OCI-LY1 (cell line): ENCODE measurements at regions not wholly inside any gene's neighbourhood (a gene's known extent, or its start where the extent isn't known, plus 50 kb on each side); places are given as distances from the start of the nearest gene placed in this dataset.
"Not testable (repeated sequence)": the region's sequence is repeated elsewhere in the genome, so short reads cannot be mapped to it uniquely, and the experiment has no call there.

Source experiments
- H2AFZ ChIP-seq: fragments of 200-600 bp; sonication (generic), shearing (Covaris generic); 2 replicates; pipeline ENCODE4 v1.6.0; 2014; ENCODE audit warnings: antibody characterized with exemption, mild to moderate bottlenecking, low read length
- H3F3A ChIP-seq: fragments of 200-600 bp; sonication (generic), shearing (Covaris generic); 2 replicates; pipeline ENCODE4 v1.6.0; 2014; ENCODE audit warnings: mild to moderate bottlenecking, antibody characterized with exemption, low read length, moderate library complexity; ENCODE audit not compliant: insufficient read depth
- H3K27ac ChIP-seq: fragments of 200-600 bp; sonication (generic); 2 replicates; pipeline ENCODE4 v1.5.1; 2014; ENCODE audit warnings: low read length, mixed run types, mild to moderate bottlenecking, low read depth; ENCODE audit not compliant: poor library complexity, severe bottlenecking
- H3K27me3 ChIP-seq: fragments of 200-600 bp; sonication (generic); 2 replicates; pipeline ENCODE4 v1.6.0; 2014; ENCODE audit warnings: antibody characterized with exemption, mild to moderate bottlenecking, low read length, moderate library complexity; ENCODE audit not compliant: insufficient read depth
- H3K36me3 ChIP-seq: fragments of 200-600 bp; sonication (generic); 2 replicates; pipeline ENCODE4 v1.6.1; 2014; ENCODE audit warnings: mild to moderate bottlenecking, antibody characterized with exemption, low read length, moderate library complexity, mixed read lengths; ENCODE audit not compliant: insufficient read depth
- H3K4me1 ChIP-seq: fragments of 200-600 bp; sonication (generic); 2 replicates; pipeline ENCODE4 v1.5.1; 2014; ENCODE audit warnings: mild to moderate bottlenecking, low read length, moderate library complexity; ENCODE audit not compliant: insufficient read depth, severe bottlenecking
- H3K4me2 ChIP-seq: fragments of 200-600 bp; sonication (generic), shearing (Covaris generic); 2 replicates; pipeline ENCODE4 v1.6.1; 2014; ENCODE audit warnings: low read length
- H3K4me3 ChIP-seq: fragments of 200-600 bp; sonication (generic); 2 replicates; pipeline ENCODE4 v1.5.1; 2014; ENCODE audit warnings: low read length, low read depth, mild to moderate bottlenecking, mixed read lengths; ENCODE audit not compliant: poor library complexity, severe bottlenecking
- H3K79me2 ChIP-seq: fragments of 200-600 bp; shearing (Covaris generic); 2 replicates; pipeline ENCODE4 v1.6.1; 2016; ENCODE audit warnings: mixed run types, low read length, mixed read lengths; ENCODE audit not compliant: insufficient read depth
- H3K9ac ChIP-seq: fragments of 200-600 bp; sonication (generic), shearing (Covaris generic); 2 replicates; pipeline ENCODE4 v1.6.1; 2014; ENCODE audit warnings: mild to moderate bottlenecking, low read length, mixed read lengths
- H3K9me2 ChIP-seq: fragments of 200-600 bp; sonication (generic), shearing (Covaris generic); 2 replicates; pipeline ENCODE4 v1.6.1; 2014; ENCODE audit warnings: low read depth, mild to moderate bottlenecking, low read length, mixed read lengths
- H3K9me3 ChIP-seq: fragments of 200-600 bp; shearing (Covaris generic); 2 replicates; pipeline ENCODE4 v1.6.1; 2014; ENCODE audit warnings: low read length, mixed read lengths
- H4K20me1 ChIP-seq: fragments of 200-600 bp; sonication (generic), shearing (Covaris generic); 2 replicates; pipeline ENCODE4 v1.6.0; 2016; ENCODE audit warnings: mild to moderate bottlenecking, low read length; ENCODE audit not compliant: insufficient read depth
- CTCF ChIP-seq: fragments of 200-600 bp; sonication (generic), shearing (Covaris generic); IDR thresholded peaks from 2 replicates; pipeline ENCODE4 v1.5.1; 2017; ENCODE audit warnings: mild to moderate bottlenecking, antibody characterized with exemption, low read length, moderate library complexity, mixed read lengths
- EZH2 ChIP-seq: fragments of 200-600 bp; sonication (generic), shearing (Covaris generic); IDR thresholded peaks from 2 replicates; pipeline ENCODE4 v1.8.0; 2017; ENCODE audit warnings: borderline replicate concordance, mixed run types, mild to moderate bottlenecking, antibody characterized with exemption, low read length, moderate library complexity, mixed read lengths

DNA sequence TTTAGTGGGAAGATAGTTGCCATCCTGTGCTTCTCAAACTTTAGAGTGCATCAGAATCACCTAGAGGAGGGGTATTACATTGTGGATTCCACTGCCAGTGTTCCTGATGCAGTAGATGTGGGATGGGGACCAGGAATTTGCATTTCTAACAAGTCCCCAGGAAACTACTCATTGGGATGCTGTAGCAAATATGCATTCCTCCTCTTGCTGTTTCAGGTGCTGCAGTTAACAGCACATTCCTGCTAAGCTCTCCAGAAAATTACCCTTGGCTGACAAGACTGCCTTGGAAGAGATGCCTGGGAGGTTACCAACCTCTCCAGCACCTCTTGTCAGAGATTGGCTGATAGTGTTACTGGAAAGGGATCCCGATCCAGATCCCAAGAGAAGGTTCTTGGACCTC is 270.5 kb downstream of the OSTF1 start:
- no peaks in the 10 kb centered on the region for H3K4me1 ChIP-seq

DNA sequence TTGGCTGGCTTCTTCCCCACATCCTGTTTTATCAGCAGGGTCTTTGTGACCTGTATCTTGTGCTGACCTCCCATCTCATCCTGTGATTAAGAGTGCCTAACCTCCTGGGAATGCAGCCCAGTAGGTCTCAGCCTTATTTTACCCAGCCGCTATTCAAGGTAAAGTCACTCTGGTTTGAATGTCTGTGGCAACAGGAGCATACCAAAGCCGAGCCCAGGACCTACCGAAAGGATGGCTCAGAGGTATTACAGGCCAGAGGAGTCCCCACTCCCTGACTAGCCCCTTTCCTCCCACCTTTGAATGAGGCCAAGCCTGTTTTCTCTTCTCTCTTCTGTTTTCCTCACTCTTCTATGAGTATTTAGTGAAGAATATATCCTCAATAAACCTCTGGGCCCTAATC is 271.3 kb downstream of the OSTF1 start:
- H2AFZ ChIP-seq, result no peak overlapping the region
- no peaks in the 10 kb centered on the region for H3K27me3 ChIP-seq
- H3K36me3 ChIP-seq, result no peaks in the 10 kb centered on the region
- no peaks in the 10 kb centered on the region for H3K9me2 ChIP-seq
- H3K4me2 ChIP-seq, result no peak overlapping the region
- H4K20me1 ChIP-seq, result no peaks in the 10 kb centered on the region
- no peaks in the 10 kb centered on the region for H3F3A ChIP-seq
- H3K27ac ChIP-seq, result no peak overlapping the region
- no peaks in the 10 kb centered on the region for H3K79me2 ChIP-seq
- no peak overlapping the region for H3K9ac ChIP-seq
- no peaks in the 10 kb centered on the region for H3K4me1 ChIP-seq
- H3K9me3 ChIP-seq, result no peaks in the 10 kb centered on the region
- H3K4me3 ChIP-seq, result no peak overlapping the region
- TF ChIP-seq CTCF, result no peak
- TF ChIP-seq EZH2, result no peak

More for the DNA sequence above, 270.5 kb downstream of the OSTF1 start:
- TF ChIP-seq EZH2, result no peak
- TF ChIP-seq CTCF, result no peak
- no peaks in the 10 kb centered on the region for H3K9me3 ChIP-seq
- H3K9me2 ChIP-seq, result no peaks in the 10 kb centered on the region
- no peak overlapping the region for H3K4me2 ChIP-seq
- H3F3A ChIP-seq, result no peaks in the 10 kb centered on the region
- no peaks in the 10 kb centered on the region for H3K27me3 ChIP-seq
- H3K79me2 ChIP-seq, result no peaks in the 10 kb centered on the region
- H2AFZ ChIP-seq, result no peak overlapping the region
- no peak overlapping the region for H3K9ac ChIP-seq
- H3K36me3 ChIP-seq, result no peaks in the 10 kb centered on the region
- no peak overlapping the region for H3K4me3 ChIP-seq
- no peak overlapping the region for H3K27ac ChIP-seq
- H4K20me1 ChIP-seq, result no peaks in the 10 kb centered on the region

DNA sequence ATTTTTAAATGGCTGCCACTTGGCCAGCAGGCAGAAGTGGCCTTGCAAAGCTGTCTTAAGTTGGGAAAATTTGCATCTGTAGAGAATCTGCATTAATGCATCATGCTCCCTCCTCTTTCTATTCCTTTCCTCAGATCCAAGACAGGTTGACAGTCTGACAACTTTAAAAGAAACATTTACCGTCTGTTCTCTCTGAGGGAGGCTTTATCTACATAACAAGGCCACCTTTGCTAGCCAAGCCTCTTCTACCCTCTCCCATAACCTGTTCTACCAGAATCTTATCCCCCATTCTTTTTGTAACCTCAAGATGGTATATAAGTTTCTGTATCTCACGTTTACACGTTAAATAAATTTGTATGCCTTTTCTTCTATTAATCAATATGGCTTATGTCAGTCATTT is 271.9 kb downstream of the OSTF1 start:
- Histone ChIP-seq H3K36me3 (no peaks in the 10 kb centered on the region), H3K9ac (no peak overlapping the region), H3F3A (no peaks in the 10 kb centered on the region), H3K4me2 (no peak overlapping the region), H3K27me3 (no peaks in the 10 kb centered on the region), H2AFZ (no peak overlapping the region), H4K20me1 (no peaks in the 10 kb centered on the region), H3K4me1 (no peaks in the 10 kb centered on the region), H3K4me3 (no peak overlapping the region), H3K9me3 (no peaks in the 10 kb centered on the region), H3K9me2 (no peaks in the 10 kb centered on the region), H3K27ac (no peak overlapping the region), H3K79me2 (no peaks in the 10 kb centered on the region)
- TF ChIP-seq EZH2, result no peak
- TF ChIP-seq CTCF, result no peak

GRCh38 chr9:75362446-75362845 is 274.1 kb downstream of the OSTF1 start:
- not testable (repeated sequence) for H4K20me1 ChIP-seq, H3K4me1 ChIP-seq, H2AFZ ChIP-seq, H3K9me3 ChIP-seq, H3K27me3 ChIP-seq, H3K36me3 ChIP-seq, H3F3A ChIP-seq, H3K9me2 ChIP-seq, H3K9ac ChIP-seq, H3K79me2 ChIP-seq, H3K27ac ChIP-seq, H3K4me3 ChIP-seq, H3K4me2 ChIP-seq
